ENCODE measurements at regions not wholly inside any gene's neighbourhood (a gene's known extent, or its start where the extent isn't known, plus 50 kb on each side); places are given as distances from the start of the nearest gene placed in this dataset.

DNA sequence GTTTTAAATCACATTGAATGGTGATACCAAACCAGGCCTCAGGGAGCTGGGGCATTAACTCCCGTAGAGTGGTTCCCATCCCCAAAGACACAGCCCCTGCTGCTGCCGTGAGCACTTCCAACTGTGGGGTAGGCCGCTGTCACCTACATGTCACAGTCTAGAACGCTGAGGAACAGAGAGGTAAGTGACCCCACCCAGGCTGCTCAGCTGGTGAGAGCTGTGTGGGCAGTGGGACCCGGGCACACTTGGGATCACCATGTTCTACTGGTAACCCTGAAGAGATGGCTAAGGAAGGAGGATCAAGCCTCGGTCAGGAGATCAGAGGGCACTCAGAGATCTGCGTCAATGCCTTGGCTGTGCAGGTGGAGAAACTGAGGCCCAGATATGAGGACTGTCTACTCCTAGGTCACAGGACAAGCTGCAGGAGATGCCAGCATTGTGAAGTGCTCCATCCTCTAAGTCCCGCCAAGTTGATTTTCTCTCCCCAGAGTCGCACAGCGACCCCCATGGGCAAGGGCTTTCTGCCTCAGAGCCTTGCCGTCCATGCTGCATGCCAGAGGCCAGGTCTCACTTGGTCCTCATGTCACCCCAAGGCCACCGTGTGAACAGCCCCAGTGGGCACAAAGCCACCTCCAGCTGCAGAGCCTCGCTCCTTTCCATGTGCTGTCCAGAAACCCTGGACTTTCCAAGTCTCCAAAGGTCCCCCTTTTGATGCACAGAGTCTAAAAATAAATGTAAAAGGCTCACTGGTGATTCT, 144.2 kb upstream of the OTOS start (continued):
- TF ChIP-seq HDAC2 (IDR thresholded peaks at IDR 0.05; ENCODE audit: borderline replicate concordance in 1 of 2, low read depth in 2 of 2, low read length in 2 of 2) (no peak), KDM5A (IDR thresholded peaks at IDR 0.05; ENCODE audit: low read length) (no peak), BRCA1 (IDR thresholded peaks at IDR 0.05; ENCODE audit: low read depth, low read length) (no peak), KDM1A (IDR thresholded peaks at IDR 0.05; ENCODE audit: borderline replicate concordance, low read length) (no peak), TAF7 (optimal IDR thresholded peaks at IDR 0.05; ENCODE audit: borderline replicate concordance, low read depth, low read length) (no peak), CHD2 (IDR thresholded peaks at IDR 0.05; ENCODE audit: low read length) (no peak)

All from H1 (cell line).